ENCODE measurements at regions not wholly inside any gene's neighbourhood (a gene's known extent, or its start where the extent isn't known, plus 50 kb on each side); places are given as distances from the start of the nearest gene placed in this dataset.

- no peak overlapping the region for H3K27ac ChIP-seq (ENCODE audit: low read length)
- no CpG with 5 or more reads among the region's 1 CpG for WGBS (ENCODE audit: insufficient coverage)
- no peaks in the 10 kb centered on the region for H3K4me1 ChIP-seq (ENCODE audit: control insufficient read depth, insufficient read depth, low read length)
- no peaks in the 10 kb centered on the region for H3K27me3 ChIP-seq (ENCODE audit: control insufficient read depth, insufficient read depth, low read length)
- no peaks in the 10 kb centered on the region for H3K9me3 ChIP-seq (replicated peaks; ENCODE audit: control insufficient read depth, low read depth, low read length)
- H3K4me3 ChIP-seq (ENCODE audit: low read length): no peak overlapping the region
- H3K36me3 ChIP-seq (ENCODE audit: control insufficient read depth, insufficient read depth, low read length): no peaks in the 10 kb centered on the region
- no peak for DNase-seq
These were observed 165.0 kb upstream of the CNTNAP2 start for GRCh38 chr7:145951566-145951965.

- no peaks in the 10 kb centered on the region for H3K27me3 ChIP-seq (ENCODE audit: control insufficient read depth, insufficient read depth, low read length)
- WGBS (ENCODE audit: insufficient coverage): 38% methylated on average over 1 of the region's 1 CpG
- no peak overlapping the region for H3K27ac ChIP-seq (ENCODE audit: low read length)
- H3K36me3 ChIP-seq (ENCODE audit: control insufficient read depth, insufficient read depth, low read length): no peaks in the 10 kb centered on the region
- no peak for DNase-seq
- H3K9me3 ChIP-seq (replicated peaks; ENCODE audit: control insufficient read depth, low read depth, low read length): peaks cover 5% of the 10 kb centered on the region
- no peaks in the 10 kb centered on the region for H3K4me1 ChIP-seq (ENCODE audit: control insufficient read depth, insufficient read depth, low read length)
- no peak overlapping the region for H3K4me3 ChIP-seq (ENCODE audit: low read length)
These were observed 187.7 kb upstream of the CNTNAP2 start for GRCh38 chr7:145928937-145929336.

GRCh38 chr7:145919712-145920111 lies 196.9 kb upstream of the CNTNAP2 start:
- no peaks in the 10 kb centered on the region for H3K36me3 ChIP-seq (ENCODE audit: control insufficient read depth, insufficient read depth, low read length)
- H3K27ac ChIP-seq (ENCODE audit: low read length): no peak overlapping the region
- peaks cover 17% of the 10 kb centered on the region for H3K9me3 ChIP-seq (replicated peaks; ENCODE audit: control insufficient read depth, low read depth, low read length)
- WGBS (ENCODE audit: insufficient coverage): no CpG with 5 or more reads among the region's 1 CpG
- no peaks in the 10 kb centered on the region for H3K27me3 ChIP-seq (ENCODE audit: control insufficient read depth, insufficient read depth, low read length)
- no peak overlapping the region for H3K4me3 ChIP-seq (ENCODE audit: low read length)
- DNase-seq: no peak
- no peaks in the 10 kb centered on the region for H3K4me1 ChIP-seq (ENCODE audit: control insufficient read depth, insufficient read depth, low read length)

- H3K4me1 ChIP-seq (ENCODE audit: control insufficient read depth, insufficient read depth, low read length): no peaks in the 10 kb centered on the region
- H3K4me3 ChIP-seq (ENCODE audit: low read length): no peak overlapping the region
- H3K36me3 ChIP-seq (ENCODE audit: control insufficient read depth, insufficient read depth, low read length): no peaks in the 10 kb centered on the region
- H3K27me3 ChIP-seq (ENCODE audit: control insufficient read depth, insufficient read depth, low read length): no peaks in the 10 kb centered on the region
- no peak for DNase-seq
- H3K27ac ChIP-seq (ENCODE audit: low read length): no peak overlapping the region
- 91% methylated on average over 6 of the region's 8 CpGs for WGBS (ENCODE audit: insufficient coverage)
- H3K9me3 ChIP-seq (replicated peaks; ENCODE audit: control insufficient read depth, low read depth, low read length): peaks cover 17% of the 10 kb centered on the region
These were observed 199.8 kb upstream of the CNTNAP2 start for GRCh38 chr7:145916776-145917175.

- H3K27ac ChIP-seq (ENCODE audit: low read length): no peak overlapping the region
- peaks cover 14% of the 10 kb centered on the region for H3K9me3 ChIP-seq (replicated peaks; ENCODE audit: control insufficient read depth, low read depth, low read length)
- DNase-seq: no peak
- no CpG with 5 or more reads among the region's 2 CpGs for WGBS (ENCODE audit: insufficient coverage)
- no peaks in the 10 kb centered on the region for H3K4me1 ChIP-seq (ENCODE audit: control insufficient read depth, insufficient read depth, low read length)
- no peaks in the 10 kb centered on the region for H3K36me3 ChIP-seq (ENCODE audit: control insufficient read depth, insufficient read depth, low read length)
- no peak overlapping the region for H3K4me3 ChIP-seq (ENCODE audit: low read length)
- no peaks in the 10 kb centered on the region for H3K27me3 ChIP-seq (ENCODE audit: control insufficient read depth, insufficient read depth, low read length)
These were observed 200.9 kb upstream of the CNTNAP2 start for GRCh38 chr7:145915679-145916078.

- no peak overlapping the region for H3K27ac ChIP-seq (ENCODE audit: low read length)
- DNase-seq: peak; percentile 18
- H3K4me3 ChIP-seq (ENCODE audit: low read length): no peak overlapping the region
- H3K36me3 ChIP-seq (ENCODE audit: control insufficient read depth, insufficient read depth, low read length): no peaks in the 10 kb centered on the region
- H3K9me3 ChIP-seq (replicated peaks; ENCODE audit: control insufficient read depth, low read depth, low read length): no peaks in the 10 kb centered on the region
- WGBS (ENCODE audit: insufficient coverage): no CpG with 5 or more reads among the region's 3 CpGs
- no peaks in the 10 kb centered on the region for H3K27me3 ChIP-seq (ENCODE audit: control insufficient read depth, insufficient read depth, low read length)
- H3K4me1 ChIP-seq (ENCODE audit: control insufficient read depth, insufficient read depth, low read length): no peaks in the 10 kb centered on the region
These were observed 206.5 kb upstream of the CNTNAP2 start for GRCh38 chr7:145909991-145910513.

GRCh38 chr7:145903658-145904057 lies 212.9 kb upstream of the CNTNAP2 start:
- peaks cover 11% of the 10 kb centered on the region for H3K9me3 ChIP-seq (replicated peaks; ENCODE audit: control insufficient read depth, low read depth, low read length)
- no peak for DNase-seq

GRCh38 chr7:145902123-145902522 lies 214.5 kb upstream of the CNTNAP2 start:
- H3K9me3 ChIP-seq (replicated peaks; ENCODE audit: control insufficient read depth, low read depth, low read length): peaks cover 11% of the 10 kb centered on the region
- no peak for DNase-seq
- 66% methylated on average over 3 of the region's 3 CpGs for WGBS (ENCODE audit: insufficient coverage)

More at GRCh38 chr7:145903658-145904057, 212.9 kb upstream of the CNTNAP2 start:
- Histone ChIP-seq H3K4me3 (ENCODE audit: low read length) (no peak overlapping the region), H3K4me1 (ENCODE audit: control insufficient read depth, insufficient read depth, low read length) (no peaks in the 10 kb centered on the region), H3K36me3 (ENCODE audit: control insufficient read depth, insufficient read depth, low read length) (no peaks in the 10 kb centered on the region), H3K27ac (ENCODE audit: low read length) (no peak overlapping the region), H3K27me3 (ENCODE audit: control insufficient read depth, insufficient read depth, low read length) (no peaks in the 10 kb centered on the region)

GRCh38 chr7:145899938-145900337 lies 216.7 kb upstream of the CNTNAP2 start:
- Histone ChIP-seq H3K4me1 (ENCODE audit: control insufficient read depth, insufficient read depth, low read length) (no peaks in the 10 kb centered on the region), H3K4me3 (ENCODE audit: low read length) (no peak overlapping the region), H3K36me3 (ENCODE audit: control insufficient read depth, insufficient read depth, low read length) (no peaks in the 10 kb centered on the region), H3K9me3 (replicated peaks; ENCODE audit: control insufficient read depth, low read depth, low read length) (peaks cover 11% of the 10 kb centered on the region), H3K27ac (ENCODE audit: low read length) (no peak overlapping the region), H3K27me3 (ENCODE audit: control insufficient read depth, insufficient read depth, low read length) (no peaks in the 10 kb centered on the region)
- no CpG with 5 or more reads among the region's 2 CpGs for WGBS (ENCODE audit: insufficient coverage)
- DNase-seq: no peak

More at GRCh38 chr7:145902123-145902522, 214.5 kb upstream of the CNTNAP2 start:
- Histone ChIP-seq H3K27ac (ENCODE audit: low read length) (no peak overlapping the region), H3K4me3 (ENCODE audit: low read length) (no peak overlapping the region), H3K36me3 (ENCODE audit: control insufficient read depth, insufficient read depth, low read length) (no peaks in the 10 kb centered on the region), H3K27me3 (ENCODE audit: control insufficient read depth, insufficient read depth, low read length) (no peaks in the 10 kb centered on the region), H3K4me1 (ENCODE audit: control insufficient read depth, insufficient read depth, low read length) (no peaks in the 10 kb centered on the region)

GRCh38 chr7:145893925-145894535 lies 222.6 kb upstream of the CNTNAP2 start:
- no peaks in the 10 kb centered on the region for H3K36me3 ChIP-seq (ENCODE audit: control insufficient read depth, insufficient read depth, low read length)
- H3K9me3 ChIP-seq (replicated peaks; ENCODE audit: control insufficient read depth, low read depth, low read length): no peaks in the 10 kb centered on the region
- DNase-seq: no peak
- H3K4me1 ChIP-seq (ENCODE audit: control insufficient read depth, insufficient read depth, low read length): no peaks in the 10 kb centered on the region
- no peak overlapping the region for H3K27ac ChIP-seq (ENCODE audit: low read length)
- no peaks in the 10 kb centered on the region for H3K27me3 ChIP-seq (ENCODE audit: control insufficient read depth, insufficient read depth, low read length)
- WGBS (ENCODE audit: insufficient coverage): no CpG with 5 or more reads among the region's 4 CpGs
- H3K4me3 ChIP-seq (ENCODE audit: low read length): no peak overlapping the region

Measured in muscle of leg (tissue), 3 donors.